Endothelial cell of hepatic sinusoid (primary cell): ENCODE measurements at regions not wholly inside any gene's neighbourhood (a gene's known extent, or its start where the extent isn't known, plus 50 kb on each side); places are given as distances from the start of the nearest gene placed in this dataset.

Experiments used
- in situ Hi-C: cut with HindIII; loops from 2 replicates; pipeline ENCODE4 v1.10.0; 2017; ENCODE audit warnings: low sequenced_read_pairs

DNA sequence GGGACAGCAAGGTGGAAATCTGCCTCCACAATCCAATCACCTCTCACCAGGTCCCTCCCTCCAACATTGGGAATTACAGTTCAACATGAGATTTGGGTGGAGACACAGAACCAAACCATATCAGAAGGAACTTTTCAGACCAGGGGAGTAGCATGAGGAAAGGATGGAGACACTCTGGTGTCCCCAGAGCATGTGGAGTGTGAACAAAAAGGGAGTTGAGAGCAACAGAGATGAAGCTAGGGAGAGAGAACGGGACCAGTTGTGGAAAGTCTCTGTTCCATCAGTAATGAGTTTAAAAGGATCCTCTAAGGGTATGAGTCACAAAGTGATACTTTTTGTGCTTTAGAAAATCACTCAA is 382.0 kb downstream of the SFMBT2 start:
- in situ Hi-C loops = no loop called here

DNA sequence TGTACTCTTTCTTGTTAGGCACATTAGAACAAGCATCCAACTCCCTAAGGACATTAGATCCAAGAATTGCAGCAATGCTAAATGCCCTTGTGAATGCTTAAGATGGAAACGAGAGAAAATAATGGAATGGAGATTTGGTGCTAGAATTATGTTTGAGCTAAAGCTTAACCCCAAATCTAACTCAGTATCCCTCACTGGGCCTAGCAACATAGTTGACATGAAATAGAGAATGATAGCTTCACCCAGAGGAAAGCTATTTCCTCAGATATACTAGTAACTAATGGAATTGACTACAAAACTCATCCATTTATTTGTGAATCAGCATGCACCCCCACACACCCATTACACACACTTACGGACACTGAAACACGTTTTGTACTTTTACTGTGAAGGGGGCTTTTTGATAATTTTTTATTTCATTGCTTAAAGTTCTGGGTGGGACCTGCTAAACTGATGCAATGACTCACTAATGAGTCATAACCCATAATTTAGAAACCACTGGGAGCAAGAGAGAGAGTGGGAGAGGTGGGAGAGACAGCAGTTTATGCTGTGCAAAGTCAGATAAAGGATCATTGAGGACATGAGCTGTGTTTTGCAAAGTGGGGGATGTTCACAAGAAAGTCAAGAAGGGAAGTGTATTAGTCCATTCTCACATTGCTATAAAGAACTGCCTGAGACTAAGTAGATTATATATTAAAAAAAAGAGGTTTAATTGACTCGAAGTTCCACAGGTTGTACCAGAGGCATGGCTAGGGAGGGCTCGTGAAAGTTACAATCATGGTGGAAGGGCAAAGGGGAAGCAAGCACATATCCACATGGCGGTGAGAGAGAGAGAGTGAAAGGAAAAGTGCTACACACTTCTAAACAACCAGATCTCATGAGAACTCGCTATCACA is 382.7 kb downstream of the SFMBT2 start:
- in situ Hi-C loops = no loop called here

DNA sequence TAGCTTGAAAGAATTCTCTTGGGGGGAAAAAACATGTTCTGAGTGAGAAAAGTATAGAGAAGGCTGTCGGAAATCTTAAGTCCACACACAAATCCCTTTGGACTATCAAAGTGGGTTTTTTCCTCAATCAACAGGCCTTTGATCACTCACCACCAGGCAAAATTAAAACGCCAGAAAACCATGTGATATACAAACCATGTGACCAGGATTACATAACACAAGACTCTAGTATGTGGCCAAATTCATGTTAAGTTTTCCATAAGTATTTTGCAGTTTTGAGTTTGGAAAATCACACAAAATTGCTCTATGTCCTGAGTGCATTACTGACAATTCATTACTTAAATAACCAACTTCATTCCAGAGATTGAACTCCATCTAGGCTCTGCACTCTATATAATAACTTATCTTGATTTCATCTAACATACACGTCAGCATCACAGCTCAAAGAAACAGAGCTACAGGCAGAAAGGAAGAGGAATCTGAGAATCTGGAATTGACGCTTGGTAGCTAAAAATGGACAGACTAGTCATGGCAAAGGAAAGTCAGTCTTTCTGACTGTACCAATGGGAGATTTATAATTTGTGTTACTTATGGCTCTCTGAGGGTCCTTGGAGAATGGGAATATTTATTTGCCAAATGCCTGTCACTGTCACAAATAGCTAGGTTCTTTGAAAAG is 383.5 kb downstream of the SFMBT2 start:
- in situ Hi-C loops = no loop called here

DNA sequence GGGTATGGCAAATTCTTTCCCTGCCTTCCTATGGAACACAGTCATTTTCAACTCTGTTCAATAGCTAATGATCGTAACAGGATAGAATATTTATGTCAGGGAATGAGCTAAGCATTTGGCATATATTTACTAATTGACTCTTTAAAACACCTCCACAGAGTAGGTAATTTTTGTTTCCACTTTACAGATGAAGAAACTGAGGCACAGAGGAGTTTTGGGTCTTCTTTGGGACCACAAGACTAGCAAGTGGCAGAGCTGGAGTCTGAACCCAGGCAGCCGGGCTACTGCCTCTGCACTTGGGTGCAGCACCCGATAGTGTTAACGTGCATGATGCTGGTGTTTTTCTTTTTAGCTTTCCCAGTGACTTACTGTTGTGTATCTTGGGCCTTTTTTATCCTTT is 384.0 kb downstream of the SFMBT2 start:
- in situ Hi-C loops = no loop called here

DNA sequence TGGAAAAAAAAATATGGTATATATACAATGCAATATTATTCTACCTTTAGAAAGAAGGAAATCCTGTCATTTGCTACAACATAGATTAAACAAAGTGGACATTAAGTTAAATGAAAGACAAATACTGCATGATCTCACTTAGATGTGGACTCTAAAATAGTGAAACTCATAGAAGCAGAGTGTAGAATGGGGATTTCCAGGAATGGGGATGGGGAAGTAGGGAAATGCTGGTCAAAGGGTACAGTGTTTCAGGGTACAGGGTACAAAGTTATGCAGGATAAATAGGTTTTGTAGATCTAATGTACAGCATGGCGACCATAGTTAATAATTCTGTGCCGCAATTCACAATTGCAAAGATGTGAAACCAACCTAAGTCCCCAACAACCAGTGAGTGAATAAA is 385.5 kb downstream of the SFMBT2 start:
- in situ Hi-C loops = no loop called here

DNA sequence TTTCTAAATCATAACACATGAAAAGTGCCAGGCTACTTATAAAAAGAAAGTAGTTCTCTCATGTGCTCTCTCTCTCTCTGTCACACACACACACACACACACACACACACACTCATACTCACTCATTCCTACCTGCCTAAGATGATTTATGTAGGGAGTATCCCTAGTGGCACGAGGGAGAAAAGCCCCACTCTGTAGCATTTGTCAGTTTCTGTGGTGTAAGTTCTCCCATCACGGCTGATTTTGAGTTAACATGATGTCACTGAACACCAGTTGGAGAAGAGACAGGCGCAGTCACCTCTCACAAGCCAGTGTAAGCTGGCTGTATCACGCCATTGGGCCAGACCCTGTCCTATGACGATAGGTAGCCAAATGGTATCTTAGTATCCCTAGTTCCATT is 395.4 kb downstream of the SFMBT2 start:
- in situ Hi-C loops = no loop called here

DNA sequence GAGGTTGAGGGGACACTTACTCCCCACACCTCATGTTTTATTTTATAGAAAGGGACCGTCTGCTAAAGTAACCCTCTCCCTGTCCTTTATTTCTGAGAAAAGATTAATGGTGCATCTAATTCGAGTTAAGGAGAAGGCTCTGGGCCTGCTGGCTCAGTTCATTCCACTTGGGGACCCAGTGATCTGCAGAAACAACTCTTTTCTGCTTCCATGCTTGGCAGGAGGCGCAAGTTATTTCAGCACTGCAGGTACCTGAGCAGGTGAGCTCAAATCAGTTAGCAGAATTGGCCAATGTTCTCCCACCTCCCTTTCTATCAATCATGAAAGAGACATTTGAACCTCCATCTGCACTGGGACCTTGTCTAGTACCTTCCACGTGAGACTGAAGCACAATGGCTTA is 396.1 kb downstream of the SFMBT2 start:
- in situ Hi-C loops = no loop called here

DNA sequence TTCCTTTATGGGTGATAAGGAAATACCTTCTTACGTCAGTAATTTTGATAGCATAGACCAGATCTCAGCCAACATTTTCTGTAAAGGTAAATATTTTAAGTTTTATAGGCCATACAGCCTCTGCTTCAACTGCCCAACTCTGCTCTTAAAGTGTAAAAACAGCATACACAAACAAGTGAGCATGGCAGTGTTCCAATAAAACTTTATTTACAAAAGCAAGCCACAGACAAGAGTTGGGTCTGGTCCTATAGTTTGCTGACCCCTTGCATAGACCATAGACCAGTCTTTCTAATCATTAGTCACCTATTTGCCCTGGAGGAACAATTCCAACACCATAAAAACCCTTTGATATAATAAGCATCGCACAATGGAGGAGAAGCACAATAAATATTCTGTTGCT is 398.8 kb downstream of the SFMBT2 start:
- in situ Hi-C loops = no loop called here

DNA sequence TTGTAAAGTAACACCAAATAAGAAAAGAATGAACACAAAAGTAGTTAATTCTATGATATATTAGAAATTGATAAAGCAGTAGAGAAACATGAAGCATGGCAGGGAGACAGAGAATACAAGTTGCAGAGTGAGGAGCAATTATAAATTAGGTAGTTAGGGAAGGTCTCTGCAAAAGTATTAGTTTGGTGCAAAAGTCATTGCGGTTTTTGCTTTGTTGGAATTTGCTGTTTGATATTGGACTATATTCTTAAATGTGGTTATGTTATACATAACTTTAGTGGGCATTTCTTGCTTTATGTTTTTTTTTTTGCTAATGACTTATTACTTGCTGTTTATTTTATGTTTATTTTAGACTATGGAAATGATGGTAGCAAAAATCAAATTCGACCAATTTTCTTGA is 402.2 kb downstream of the SFMBT2 start:
- in situ Hi-C loops = no loop called here

DNA sequence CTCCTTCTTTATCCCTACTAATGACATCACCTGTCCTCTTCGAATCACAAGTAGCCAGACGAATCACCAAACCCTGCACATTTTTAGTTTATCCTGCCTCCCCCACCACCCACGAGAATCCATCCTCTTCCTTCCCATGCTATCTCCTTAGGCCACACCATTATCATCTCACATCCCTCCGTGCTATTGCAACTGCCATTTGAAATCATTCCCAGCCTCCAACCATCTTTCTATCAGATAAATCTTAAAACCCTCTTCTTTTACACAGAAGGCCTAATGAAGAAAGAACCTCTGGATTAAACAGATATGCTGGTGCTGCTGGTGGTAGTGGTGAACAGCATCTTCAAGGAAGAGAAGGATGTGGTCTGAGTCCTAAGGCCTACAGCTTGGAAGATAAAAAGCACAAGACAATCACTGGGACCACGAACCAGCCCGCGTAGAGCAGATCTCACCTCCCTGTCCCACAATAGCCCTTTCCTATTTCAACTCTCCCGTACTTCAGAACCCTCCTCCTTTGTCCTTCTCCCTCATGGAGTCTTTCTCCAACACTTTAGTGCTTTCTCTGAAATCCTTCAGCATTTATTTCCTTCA is 403.1 kb downstream of the SFMBT2 start:
- in situ Hi-C loops = no loop called here

DNA sequence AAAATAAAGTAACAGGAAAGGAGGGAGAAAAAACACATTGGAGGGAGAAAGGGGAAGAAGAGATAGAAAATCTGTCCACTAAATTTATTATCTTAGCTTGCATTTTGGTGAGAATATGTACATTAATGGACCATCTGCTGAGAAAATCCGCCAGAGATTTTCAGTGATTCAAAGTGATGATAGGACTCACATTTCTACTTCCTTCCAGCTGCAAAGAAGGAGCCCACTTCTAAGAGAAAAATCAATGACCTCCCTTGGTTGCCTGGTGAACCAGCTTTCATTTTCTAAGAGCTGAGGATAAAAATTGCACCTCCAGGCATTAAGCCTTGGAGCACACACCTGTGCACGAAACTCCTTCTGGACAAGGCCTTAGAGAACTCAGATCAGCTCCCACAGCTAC is 404.3 kb downstream of the SFMBT2 start:
- in situ Hi-C loops = no loop called here

DNA sequence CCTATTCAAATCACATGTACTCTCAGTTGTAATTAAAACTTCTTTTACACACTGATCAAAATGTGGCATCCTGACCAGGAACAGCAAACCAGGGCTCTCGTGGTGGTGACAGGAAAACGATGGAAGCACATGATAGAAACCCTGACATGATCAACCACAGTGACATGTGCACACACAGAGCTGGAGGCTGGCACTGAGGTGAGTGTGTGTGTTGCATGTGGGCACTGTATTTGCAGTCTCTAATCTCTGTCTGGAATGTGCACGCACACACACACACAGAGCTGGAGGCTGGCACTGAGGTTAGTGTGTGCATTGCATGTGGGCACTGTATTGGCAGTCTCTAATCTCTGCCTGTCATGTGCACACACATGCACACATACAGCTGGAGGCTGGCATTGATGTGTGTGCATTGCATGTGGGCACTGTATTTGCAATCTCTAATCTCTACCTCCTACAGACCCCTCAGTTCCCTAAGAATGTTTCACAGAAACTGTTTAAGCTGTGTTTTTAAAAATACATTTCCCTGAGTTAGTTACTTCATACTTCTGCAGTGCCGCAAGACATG is 406.9 kb downstream of the SFMBT2 start:
- in situ Hi-C loops = no loop called here

DNA sequence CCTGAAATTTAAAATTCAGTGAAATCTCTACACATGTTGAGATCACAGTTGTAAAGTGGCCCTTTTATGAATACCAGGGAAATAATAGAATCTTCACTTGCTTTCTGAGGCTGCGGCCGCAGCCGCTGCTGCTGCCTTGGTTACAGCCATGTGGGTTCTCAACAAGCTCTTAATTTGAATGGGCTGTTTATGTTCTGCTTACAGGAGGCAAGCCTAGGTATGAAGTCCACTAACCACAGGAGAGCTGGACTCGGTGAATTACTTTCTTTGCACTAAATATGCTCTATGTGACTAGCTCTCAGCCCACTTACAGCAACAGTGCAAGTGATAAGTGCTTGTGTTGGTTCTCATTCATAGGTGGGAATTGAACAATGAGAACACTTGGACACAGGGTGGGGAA is 410.8 kb downstream of the SFMBT2 start:
- in situ Hi-C loops = no loop called here

DNA sequence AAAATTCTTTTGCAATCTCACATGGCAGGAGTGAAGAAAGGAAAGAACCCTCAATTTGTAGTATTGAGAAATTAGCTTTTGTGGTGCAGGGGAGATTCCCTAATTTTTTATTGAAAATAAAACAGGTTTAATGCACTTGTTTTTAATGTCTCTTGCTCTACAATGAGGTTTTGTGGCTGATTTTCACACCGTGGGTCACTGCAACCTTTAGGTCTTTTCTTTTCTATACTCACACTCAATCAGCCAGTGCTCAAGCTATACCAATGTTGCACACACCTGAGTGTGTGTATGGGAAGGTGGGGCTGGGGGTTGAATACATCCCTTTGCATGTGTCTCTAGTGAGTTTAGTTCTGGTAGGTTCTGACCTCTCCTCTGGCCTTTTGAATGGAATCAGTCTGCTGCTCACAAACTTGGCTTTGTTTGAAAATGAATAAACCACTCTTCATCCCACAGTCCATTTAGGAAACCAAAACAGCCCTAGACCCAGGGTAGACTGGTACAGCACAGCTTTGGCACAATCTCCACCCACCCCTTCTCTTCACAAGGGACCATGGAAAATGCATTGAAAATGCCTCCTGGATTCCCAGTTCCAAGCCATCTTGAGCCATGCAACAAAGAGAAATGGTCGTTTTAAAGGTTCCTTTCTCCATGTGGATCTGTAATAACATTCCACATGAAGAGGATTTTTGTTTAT is 411.5 kb downstream of the SFMBT2 start:
- in situ Hi-C loops = no loop called here

DNA sequence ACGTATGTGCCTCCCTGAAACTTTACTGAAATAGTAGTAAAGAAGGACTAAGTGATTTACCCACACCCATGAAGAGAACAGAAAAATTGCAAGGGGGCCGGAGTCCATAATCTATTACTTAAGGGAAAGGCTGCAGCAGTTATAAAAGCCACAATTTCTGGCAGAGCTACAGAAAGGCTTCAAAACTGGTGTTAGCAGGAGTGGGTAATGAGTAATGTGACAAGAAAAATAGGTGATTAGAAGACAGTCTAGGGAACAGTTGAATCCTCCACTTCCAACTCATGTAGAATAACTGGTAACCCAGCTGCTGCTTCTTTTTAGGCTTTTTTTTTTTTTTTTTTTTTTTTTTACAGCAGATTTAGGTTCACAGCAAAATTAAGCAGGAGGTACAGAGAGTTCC is 413.3 kb downstream of the SFMBT2 start:
- in situ Hi-C loops = no loop called here

DNA sequence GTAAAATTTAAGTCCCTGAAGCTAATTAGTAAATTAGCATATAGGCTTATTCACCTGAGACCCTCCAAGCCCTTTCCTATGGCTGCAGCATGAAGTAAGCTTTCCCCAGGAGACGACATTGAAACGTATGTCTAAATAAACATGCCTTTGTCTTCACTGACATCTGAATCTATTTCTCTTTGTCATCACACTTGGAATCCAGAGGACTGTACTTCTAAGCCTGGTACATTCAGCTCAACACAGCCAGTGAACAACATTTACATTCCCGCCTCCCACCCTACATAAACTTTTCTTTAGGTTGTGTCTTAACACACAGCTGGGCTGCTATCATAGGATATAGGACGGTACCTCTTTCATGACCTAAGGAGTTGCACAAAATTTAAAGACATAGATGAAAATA is 414.4 kb downstream of the SFMBT2 start:
- in situ Hi-C loops = no loop called here

DNA sequence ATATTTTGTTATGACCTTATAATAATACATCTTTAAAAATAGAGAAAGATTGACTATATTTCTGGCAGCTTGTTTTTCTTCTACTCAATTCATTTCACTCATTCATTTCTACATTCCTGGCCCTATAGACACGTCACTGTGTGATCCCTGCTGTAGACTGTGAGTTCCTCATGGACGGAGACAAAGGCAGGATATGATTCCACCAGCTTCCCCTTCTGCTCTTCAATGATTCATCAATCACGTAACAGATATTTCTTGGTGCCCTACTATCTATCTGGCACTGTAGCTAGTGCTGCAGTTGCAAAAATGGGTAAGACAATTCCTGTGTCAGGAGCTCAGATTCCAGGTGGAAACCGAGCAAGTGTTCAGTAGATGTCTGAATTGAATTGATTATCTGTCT is 415.0 kb downstream of the SFMBT2 start:
- in situ Hi-C loops = no loop called here

DNA sequence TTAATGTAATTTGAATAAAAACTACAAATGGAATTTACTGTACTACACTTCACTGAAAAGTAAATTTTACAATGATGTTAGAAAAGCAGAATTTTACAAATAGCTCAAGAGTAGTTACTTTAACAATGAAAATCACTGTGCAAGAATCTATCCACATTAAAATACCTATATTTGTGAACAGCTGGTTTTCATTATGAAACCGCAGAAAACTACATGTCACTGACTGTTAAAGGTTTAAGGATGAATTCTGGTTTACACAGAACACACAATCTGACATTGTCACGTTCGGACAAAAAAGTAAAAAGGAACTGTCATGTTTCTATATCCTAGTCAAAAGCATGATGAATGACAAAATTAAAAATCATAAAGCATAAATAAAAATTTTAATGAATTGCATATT is 415.3 kb upstream of the PRKCQ start:
- in situ Hi-C loops = no loop called here

DNA sequence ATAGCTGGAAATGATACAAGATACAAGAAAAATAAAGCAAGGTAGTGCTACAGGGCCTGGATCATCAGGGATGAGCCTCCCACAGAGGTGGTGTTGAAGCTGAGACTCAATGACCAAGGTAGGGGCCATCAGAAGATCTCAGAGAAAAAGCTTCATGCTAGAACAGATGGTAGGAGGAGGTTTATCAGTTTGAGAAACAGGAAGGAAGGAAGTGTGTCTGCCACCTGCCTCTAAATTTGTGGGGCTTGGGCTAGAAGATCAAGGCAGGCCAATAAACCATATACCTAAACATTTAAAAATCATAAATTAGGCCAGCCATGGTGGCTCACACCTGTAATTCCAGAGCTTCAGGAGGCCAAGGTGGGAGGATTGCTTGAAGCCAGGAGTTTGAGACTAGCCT is 410.8 kb upstream of the PRKCQ start:
- in situ Hi-C loops = no loop called here

DNA sequence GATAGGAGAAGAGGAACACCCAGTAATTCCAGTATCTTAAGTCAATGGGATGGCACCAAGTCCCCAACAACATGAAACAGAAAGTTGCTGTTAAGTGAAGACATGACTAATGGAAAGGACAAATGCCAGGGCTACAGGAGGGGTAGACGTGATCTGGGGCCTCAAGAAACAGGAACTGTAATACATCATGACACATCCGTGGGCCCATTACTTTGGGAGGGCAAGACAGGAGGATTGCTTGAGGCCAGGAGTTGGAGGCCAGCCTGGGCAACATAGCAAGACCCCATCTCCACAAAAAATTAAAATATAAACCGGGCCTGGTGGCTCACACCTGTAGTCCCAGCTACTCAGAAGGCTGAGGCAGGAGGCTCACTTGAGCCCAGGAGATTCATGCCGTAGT is 408.6 kb upstream of the PRKCQ start:
- in situ Hi-C loops = no loop called here

DNA sequence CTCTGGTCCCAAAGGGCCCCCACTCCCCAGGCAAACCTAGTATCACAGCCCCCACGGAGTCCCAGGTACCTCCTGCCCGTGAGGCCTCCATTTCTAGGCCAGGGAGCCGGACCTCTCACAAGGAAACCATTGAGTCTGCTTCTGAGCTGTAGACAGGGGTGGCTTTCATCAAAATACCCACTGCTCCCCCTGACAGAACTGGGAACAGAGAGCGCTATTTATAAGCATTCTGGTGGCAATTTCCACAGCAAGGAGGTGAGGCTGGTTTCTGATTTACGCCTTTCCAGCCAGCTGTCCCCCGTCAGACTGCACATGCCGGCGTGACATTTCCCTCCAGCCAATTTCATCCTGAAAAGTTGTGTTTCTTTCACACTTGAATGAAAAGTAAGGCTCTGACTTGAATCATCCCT is 407.5 kb upstream of the PRKCQ start:
- in situ Hi-C loops = no loop called here
